Stimulated activated CD8-positive, alpha-beta memory T cell treated with anti-CD3 and anti-CD28 coated beads, Interleukin-15, amount 100 ng/mL, for 48 hours (primary cell): ENCODE measurements at regions not wholly inside any gene's neighbourhood (a gene's known extent, or its start where the extent isn't known, plus 50 kb on each side); places are given as distances from the start of the nearest gene placed in this dataset.

ENCODE experiments used
- DNase-seq, 2 donors: peaks; one replicate each; pipeline ENCODE4 v3.0.0-alpha.2; 2020; ENCODE audit warnings: low read depth in 2 of 2

DNA sequence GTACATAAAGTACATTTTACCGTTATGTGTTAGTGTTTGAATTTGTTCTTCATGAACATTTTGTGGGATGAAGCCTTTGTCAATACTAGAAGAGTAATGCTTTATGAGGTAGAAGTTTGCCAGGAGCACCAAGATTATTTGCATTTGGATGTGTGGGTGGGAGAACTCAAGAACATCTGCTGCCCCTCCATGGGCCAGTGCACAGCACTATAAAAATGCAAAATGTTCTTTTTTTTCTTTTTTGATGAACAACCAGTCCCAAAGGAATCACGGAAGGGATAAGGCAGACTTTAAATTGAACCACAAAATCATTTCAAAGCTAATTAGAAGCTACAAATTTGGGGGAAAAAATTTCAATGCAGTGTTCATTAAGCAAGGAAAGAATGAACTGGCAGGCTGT, 300.3 kb upstream of the NWD2 start:
- no peak for DNase-seq

DNA sequence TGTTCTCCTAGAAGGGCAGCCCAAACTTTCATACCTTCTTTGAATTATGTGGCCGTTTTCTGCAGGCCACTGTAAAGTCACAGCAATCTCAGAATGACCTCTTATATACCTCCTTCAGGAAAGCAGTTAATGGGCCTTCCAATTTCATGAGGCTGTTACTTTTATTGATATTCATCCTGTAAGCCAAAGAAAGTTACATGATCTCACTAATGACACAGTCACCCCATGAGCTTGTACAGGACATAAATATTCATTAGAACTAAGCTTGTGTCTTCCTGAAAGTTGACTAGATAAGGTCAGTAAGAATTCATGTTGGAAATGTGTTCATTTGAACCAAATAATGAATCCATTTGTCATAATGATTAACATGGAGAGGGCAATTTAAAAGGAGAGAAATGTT, 283.1 kb upstream of the NWD2 start:
- no peak for DNase-seq

DNA sequence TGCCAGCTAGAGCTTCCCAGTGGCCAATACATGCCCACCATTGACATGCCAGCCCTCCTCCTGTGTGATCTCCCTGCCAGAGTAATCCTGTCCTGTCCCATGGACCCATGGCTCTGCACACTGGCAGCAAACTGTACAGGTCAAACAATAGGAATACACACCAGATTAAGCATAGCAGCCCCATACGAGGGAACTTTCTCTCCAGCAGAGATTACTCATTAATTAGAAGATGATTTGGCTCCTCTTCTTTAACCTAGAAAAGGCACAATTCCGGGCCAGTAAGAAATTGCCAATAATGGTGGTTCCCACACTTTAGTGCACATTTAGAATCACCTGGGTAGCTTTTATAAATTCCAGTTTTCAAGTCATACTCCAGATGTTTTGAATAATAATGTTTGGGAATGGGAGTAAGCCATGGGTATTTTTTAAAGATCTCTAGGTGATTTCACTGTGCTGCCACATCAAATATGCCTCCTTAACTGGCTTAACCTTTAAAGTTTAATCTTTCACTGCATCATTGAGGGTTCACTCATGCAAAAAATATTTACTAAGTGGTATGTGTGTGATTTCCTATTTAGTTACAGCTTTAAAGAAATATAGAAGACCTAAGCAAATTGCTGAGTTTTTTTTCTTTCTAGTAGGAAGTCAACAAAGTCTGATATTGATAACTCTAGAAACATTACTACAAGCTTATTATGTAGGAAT, 277.6 kb upstream of the NWD2 start:
- DNase-seq: no peak

DNA sequence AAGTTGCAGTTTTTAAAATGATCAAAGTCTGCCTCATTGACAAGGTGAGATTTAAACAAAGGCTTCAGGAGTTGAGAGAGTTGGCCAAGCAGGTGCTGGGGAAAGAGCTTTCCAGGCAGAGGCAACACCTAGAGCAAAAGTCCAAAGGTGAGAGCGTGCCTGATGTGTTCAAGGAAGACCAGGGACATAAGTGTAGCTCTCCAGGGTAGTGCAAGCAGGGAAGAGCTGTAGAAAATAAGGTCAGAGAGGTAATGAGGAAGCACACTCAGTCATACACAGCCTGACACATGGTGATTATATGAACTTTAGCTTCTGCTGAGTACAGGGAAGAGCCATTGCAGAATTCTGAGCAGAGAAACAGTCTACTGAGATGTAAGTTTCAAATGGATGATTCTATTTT, 265.0 kb upstream of the NWD2 start:
- no peak for DNase-seq

DNA sequence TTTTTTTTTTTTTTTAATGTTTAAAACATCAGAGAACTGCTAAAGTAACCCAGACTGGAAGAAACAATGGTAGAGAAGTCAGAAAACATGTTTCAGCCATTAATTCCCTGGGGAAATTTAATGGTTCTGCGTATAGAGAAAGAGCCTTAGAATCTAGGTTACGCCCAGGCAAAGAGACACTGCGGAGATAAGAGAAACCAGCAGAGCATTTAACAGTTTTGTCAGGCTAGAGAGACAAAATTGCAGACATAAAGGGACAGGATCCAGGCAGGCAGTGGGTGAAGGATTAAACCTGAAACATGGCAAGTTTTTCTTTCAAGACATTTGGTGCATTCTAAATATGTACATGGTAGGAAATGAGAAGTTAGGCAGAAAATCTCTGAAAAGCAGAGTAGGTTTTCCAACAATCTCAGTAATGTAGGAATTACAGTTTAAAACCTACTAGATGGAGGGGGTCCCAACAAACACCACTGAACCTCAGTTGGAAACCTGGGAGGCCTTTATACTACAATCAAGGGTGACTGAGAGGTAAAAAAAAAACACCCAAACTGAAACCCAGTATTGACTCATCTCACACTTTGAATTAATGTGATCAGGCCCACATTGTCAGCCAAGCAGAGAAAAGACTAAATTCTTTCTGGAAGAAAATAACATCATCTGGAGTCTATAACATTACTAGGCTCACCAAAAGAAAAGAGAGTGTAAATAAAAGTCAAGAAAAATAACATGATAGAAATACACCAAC, 254.2 kb upstream of the NWD2 start:
- DNase-seq: no peak

DNA sequence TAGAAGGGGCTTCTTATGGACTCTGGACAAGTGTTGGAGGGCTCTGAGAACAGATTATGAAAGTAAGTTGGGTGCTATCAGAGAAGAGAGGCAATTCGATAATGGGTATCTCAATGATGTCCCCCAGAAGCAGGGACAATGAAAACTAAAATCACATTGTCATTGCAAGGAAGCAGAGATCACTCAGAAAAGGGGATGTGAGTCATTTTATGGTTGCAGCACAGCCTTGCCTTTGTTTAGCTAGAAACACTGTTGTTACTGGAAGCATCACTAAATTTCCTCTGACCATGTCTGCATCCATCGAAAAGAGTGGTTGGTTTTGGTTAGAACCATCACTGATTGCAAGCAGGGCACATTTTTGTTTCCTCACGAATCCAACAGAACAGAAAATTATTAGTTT, 246.8 kb upstream of the NWD2 start:
- no peak for DNase-seq

DNA sequence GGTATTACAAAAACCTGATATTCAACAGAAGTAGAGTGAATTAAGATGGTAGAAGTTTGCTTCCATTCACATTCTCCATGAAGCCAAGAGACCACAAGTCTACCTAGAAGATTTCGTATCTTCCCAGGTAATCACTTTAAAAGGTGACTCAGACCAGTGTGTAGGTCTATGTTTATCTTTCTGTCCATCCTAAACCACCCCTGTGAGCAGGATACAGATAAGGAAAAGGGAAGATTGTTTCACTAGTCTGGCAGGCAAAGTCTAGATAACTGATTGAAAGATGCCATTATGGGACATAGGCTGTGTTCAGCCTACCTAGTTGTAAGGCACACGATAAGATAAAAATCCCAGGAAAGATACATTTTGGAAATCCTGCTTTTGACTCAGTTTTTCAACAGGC, 244.3 kb upstream of the NWD2 start:
- no peak for DNase-seq

DNA sequence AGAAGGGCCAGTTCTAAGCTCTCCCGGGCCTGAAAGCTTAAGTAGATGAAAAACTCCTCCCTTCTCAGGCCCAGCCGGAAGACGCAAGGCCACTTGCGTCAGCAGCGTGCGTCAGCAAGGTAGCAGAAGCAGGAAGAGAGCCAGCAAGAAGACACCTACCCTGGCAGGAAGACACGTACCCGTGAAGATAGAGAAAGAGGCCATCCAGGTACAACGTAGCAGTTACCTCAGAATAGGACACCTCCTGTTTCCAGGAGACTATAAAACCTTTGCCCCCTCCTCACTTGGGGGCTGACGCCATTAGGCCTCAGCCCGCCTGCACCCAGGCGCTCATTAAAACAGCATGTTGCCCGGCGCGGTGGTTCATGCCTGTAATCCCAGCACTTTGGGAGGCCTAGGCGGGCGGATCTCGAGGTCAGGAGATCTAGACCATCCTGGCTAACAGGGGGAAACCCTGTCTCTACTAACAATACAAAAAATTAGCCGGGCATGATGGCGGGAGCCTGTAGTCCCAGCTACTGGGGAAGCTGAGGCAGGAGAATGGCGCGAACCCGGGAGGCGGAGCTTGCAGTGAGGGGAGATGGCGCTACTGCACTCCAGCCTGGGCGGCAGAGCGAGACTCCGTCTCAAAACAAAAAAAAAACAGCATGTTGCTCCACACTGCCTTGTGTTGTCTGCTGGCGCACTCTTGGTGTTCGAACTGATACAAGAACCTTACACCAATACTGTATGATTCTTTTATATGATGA, 242.7 kb upstream of the NWD2 start:
- no peak for DNase-seq

DNA sequence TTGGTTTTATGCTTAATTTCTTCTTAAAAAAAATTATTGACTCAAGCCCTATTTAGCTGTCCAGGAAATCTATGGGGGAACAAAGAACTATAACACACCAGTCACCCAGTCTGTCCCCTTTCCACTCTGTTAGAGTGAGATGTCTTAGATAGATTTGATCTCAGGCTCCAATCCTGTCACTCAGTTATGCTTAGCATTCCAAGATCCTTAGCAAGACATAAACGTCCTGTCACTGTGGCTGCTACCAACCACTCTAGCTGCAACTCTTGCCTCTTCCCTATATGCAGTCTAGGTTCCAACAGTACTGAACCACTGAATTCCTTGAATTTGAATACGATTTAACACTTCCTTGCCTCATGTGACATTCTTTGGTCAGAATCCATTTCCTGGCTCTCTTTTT, 241.9 kb upstream of the NWD2 start:
- no peak for DNase-seq

DNA sequence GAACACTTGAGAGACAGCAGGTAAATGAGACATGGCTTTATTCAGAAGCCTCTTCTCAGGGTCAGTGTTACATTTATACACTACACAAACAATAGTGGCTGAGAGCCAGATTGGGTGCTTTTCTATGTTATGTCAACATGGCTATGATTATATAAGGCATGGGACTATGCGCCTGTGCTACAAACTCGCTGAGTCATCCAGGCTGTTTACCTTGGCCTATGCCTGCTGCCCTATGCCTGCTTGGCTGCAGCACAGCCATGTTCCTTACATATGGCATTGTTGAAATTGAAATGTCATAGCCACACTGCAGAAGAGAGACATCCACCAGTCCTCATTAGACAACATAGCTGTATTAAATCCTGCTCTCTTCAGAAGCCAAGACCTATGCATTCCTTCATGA, 236.3 kb upstream of the NWD2 start:
- DNase-seq: no peak

DNA sequence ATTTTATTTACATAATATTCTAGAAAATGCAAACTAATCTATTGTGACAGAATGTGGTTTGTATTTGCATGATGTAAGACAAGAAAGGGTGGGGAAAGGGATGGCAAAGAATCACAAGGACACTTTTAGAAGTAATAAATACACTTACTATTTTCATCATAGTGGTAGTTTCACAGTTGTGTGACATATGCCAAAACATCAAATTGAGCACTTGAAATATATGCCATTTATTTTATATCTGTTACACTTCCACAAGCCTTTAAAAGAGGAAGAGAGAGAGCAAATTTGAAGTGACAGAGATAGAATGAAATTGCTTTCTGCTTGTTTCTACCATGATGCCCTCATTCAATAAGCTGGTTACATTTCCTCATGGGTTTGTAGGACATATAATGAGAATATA, 230.0 kb upstream of the NWD2 start:
- no peak for DNase-seq

DNA sequence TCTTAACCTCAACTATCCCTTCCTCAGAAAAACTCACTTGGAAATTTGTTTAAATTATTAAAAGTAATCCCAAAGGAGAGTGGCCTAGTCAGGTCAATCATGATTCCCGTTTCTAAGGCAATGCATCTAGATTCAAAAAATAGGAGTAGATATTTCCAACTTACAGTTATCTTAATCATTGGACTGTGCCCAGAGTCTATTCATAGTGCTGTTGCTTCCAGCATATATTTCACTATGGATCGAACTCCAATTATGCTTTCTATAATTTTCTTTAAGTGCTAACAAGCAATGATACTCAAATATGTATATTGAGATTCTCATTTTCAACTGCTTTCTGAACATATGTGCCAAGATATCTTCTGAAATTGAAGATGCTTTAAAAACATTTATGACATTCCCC, 229.2 kb upstream of the NWD2 start:
- no peak for DNase-seq

DNA sequence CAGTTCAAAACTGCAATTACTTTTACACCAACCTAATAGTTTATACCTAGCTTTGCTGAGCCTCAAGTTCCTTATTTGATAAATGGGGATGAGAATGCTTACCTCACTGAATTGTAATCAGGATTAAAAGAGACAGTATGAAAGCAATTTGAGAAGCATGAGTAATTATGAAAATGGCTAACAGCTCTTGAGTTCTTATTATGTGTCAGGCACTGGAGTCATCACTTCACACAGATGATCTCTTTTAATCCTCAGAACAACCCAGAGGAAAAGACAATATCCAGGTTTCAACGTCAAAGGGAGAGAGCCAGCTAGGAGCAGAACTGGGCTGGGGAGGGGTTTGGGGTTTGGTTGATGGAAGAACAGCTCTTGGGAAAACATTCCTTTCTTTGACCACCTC, 221.0 kb upstream of the NWD2 start:
- DNase-seq: no peak

DNA sequence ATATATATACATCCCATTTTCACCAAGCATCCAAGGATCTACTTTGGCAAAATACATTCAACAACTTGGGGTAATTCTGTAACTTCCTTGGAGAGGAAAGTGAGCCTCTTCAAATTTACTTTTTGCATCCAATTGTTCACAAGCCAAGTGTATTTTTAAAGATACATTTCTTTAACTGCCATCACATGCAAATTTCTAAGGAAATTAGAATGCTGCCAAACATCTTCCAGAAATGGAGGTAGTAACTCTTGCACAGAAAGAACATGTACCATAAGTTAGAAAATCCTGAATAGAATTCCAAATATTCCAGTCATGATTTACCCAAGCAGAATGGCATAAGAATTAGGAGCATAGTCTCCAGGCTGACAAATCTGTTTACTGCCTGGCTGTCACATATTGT, 220.5 kb upstream of the NWD2 start:
- DNase-seq: no peak

DNA sequence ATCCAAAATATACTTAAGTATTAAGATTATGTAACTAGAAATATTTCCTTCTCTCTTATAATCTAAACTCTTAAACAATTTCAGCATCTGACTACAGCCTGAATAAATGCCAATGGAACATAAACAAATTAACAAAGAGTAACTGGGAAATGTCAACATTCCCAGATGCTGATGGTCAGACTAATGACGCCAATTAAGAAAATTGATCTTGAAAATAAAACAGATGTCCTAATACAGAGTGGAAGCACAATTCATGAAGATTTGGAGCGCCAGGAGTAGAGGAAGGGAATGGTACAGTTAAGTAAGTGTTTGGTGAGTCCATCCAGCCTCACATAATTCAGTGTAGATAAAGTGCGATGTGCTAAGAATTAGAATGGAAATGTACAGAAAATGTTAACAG, 203.7 kb upstream of the NWD2 start:
- DNase-seq: no peak

DNA sequence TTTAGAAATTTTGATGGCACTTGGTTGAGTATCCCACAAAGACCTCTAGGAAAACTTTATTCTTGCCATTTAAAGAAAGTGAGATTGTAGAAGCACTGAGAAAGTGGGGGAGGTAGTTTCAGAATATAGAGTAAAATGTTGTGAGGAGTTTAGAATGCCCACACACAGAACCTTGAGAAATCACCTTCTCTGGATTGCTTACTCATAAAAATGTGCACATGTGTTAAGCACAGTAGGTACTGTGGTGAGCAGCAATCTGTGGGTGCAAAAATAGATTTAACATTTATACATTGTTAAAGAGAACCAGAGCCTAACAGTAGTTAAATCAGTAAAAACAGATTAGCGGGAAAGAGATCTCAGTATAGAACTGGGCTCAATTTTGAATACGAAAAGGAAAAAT, 201.2 kb upstream of the NWD2 start:
- DNase-seq: no peak

DNA sequence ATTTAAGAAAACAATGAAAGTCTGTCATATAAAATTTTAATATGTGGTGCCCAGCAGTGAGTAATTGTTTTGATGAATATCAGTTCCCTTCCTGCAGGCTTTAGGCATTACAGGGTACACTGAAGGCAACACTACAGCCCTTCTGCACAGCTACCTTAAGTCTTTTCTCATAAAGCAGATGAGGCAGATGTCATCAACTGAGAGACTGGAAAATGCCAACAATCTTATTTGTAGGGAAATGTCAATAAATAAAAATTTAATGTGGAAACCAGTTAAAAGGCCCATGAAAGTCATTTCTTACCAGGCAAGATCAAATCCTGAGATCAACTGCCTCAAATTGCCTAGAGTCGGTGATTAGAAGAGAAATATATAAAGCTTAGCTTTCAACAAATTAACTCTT, 193.4 kb upstream of the NWD2 start:
- DNase-seq: no peak

DNA sequence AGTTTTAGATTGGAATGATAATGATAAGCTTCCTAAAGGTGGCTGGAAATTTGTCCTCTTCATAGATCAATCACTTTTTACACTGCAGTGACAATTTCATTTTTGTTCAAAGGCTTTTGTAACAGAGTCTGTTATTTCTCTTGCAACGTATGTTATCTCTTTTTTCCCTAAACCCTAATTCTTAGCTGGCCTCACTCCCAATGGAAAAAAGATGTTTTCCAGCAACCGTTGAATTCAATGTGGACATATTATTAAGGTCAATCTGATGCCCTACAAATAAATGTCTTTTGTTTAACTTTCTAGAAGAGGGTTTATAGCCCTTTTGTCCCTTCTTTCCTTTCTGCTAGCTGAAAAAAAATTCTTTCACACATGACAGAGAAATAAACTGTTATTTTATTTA, 192.7 kb upstream of the NWD2 start:
- no peak for DNase-seq

DNA sequence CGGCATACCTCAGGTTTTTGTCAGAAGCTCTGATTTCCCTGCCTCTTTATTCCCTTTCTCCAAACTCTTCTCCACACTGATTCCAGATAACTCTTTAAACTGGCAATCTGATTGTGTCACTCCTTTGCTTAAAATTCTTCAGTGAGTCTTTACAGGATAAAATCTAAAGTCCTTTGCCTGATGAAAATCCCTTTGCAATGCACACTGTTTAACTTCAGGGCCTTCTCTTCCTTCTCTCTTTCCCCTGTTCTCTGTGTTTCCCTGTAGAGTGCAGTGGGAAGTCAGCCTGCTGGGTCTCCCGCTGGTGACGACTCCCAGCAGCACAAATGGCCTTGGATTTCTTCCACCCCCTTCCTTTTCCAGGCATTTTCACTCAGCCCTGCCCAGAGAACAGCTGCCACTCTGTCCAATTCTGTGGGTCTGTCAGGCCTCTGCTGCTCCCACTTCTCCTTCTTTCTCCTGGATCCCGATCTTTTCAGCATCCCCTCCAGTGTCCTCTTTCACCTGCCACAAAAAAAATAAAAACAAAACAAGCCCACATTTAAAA, 189.9 kb upstream of the NWD2 start:
- DNase-seq: no peak

DNA sequence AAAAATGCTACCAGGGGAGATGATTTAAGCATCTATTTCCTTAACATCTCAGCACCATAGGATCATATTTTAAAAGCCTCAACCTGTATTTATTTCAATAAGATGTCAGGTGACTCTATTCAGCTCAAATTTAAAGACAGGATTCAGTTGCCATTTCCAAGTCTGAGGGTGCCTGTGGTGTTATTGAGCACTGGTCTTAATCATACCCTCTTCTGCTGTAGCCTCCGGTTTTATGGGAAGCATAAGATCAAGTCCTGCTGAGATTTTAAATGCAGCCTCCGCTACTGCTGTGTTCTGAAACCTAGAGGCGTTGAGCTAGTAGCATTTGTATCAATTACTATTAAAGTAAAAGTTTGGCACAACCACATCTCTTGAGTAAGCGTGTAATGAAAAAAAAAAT, 185.7 kb upstream of the NWD2 start:
- DNase-seq: no peak

DNA sequence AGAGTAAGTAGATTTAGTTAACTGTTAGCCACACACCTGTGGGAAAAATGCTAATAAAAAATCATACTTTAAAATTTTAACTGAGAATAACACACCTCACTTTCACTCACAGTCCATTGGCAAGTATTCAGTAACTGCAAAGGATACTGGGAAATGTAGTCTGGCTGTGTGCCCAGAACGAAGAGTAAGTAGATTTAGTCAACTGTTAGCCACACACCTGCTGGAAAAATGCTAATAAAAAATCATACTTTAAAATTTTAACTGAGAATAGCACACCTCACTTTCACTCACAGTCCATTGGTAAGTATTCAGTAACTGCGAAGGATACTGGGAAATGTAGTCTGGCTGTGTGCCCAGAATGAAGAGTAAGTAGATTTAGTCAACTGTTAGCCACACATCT, 178.4 kb upstream of the NWD2 start:
- DNase-seq: no peak

DNA sequence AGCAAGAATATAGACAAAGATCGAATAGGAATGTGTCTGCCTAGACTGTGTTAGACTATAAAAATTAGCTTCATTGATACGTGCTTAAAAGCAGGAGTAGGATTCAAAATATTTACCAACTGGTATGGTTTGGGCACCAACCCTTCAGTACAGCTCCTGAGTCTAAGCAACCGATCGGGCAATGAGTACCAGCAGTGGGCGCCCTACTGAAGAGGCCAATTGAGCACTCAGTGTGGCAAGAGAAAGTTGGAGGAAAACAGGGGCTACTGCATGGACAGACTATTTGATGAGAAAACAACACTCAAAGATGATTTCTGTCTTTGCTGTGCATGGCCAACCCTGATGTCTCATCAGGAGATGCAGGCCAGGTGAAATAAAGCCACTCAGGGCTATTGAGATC, 176.0 kb upstream of the NWD2 start:
- no peak for DNase-seq

DNA sequence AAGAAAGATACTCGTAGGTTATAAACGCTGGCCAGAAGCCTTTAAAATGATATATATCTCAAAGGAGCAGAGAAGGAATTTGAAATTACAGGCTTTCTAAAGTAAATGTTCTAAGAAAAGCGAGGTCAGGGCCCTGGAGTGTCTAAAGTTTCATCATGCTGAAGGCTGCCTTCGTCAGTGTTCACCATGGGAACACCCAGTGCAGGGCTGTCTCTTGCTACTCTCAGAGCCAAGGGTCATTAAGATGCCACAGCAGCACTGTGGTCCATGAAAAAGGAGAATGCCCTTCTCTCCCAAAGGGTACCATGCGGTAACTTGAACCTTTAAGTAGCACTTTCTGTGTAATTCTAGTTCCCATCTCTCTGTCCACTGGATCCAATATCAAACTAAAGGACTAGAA, 174.5 kb upstream of the NWD2 start:
- no peak for DNase-seq
